ENCODE measurements at regions not wholly inside any gene's neighbourhood (a gene's known extent, or its start where the extent isn't known, plus 50 kb on each side); places are given as distances from the start of the nearest gene placed in this dataset.

- TF ChIP-seq KLF10 (CRISPR knock-in tag; IDR thresholded peaks at IDR 0.05) = no peak
- no peak for TF ChIP-seq EZH2 (IDR thresholded peaks at IDR 0.05; ENCODE audit: borderline replicate concordance, low read depth, low read length)
- TF ChIP-seq DLX4 (CRISPR knock-in tag; IDR thresholded peaks at IDR 0.05) = no peak
- no peak for TF ChIP-seq HINFP (tag; conservative IDR thresholded peaks at IDR 0.05; ENCODE audit: low read depth)
- TF ChIP-seq TRIM25 (IDR thresholded peaks at IDR 0.05; ENCODE audit: borderline replicate concordance) = no peak
These were observed 328.9 kb downstream of the LTN1 start (continued) for GRCh38 chr21:28663754-28664153.

GRCh38 chr21:28663111-28663693, 329.5 kb downstream of the LTN1 start:
- H4K20me1 ChIP-seq (replicated peaks; ENCODE audit: control insufficient read depth, insufficient read depth, low read length) = no peaks in the 10 kb centered on the region
- H3K36me3 ChIP-seq (ENCODE audit: control insufficient read depth, insufficient read depth, low read length) = no peaks in the 10 kb centered on the region
- H3K9ac ChIP-seq (ENCODE audit: insufficient read depth in 1 of 2, low read depth in 2 of 2, low read length in 2 of 2) = no peak overlapping the region
- POLR2A ChIA-PET = no interaction called here
- H2AFZ ChIP-seq (ENCODE audit: low read depth, low read length) = no peak overlapping the region
- FAIRE-seq (no peak), ATAC-seq (no peak), DNase-seq (ENCODE audit: extremely low read depth in 1 of 4, low spot score in 3 of 4) (no peak)
- CTCF ChIA-PET (ENCODE audit: low intra/inter-chr PET ratio) = no interaction called here
- intact Hi-C loops (cut with micrococcal nuclease) (no loop called here), in situ Hi-C loops (cut with MboI) (no loop called here)
- no peak overlapping the region for H3K27ac ChIP-seq (ENCODE audit: extremely low read depth, low read depth, low read length)
- no peaks in the 10 kb centered on the region for H3K9me1 ChIP-seq (ENCODE audit: control insufficient read depth, insufficient read depth, low read length)
- no TSS peak for BruUV-seq (replicated peaks)
- WGBS (ENCODE audit: insufficient coverage, low coverage, missing lambda C conversion rate) = 0% methylated on average over 4 of the region's 4 CpGs
- H3K4me3 ChIP-seq = no peak overlapping the region
- no peaks in the 10 kb centered on the region for H3K4me1 ChIP-seq (replicated peaks in 1 of 2; ENCODE audit: control insufficient read depth in 2 of 2, insufficient read depth in 2 of 2, low read length in 2 of 2)
- H3K9me3 ChIP-seq (replicated peaks; ENCODE audit: control insufficient read depth, insufficient read depth, low read depth, low read length) = no peaks in the 10 kb centered on the region
- no peak overlapping the region for H3K4me2 ChIP-seq (ENCODE audit: insufficient read depth, low read length)
- H3K27me3 ChIP-seq (ENCODE audit: control insufficient read depth in 2 of 2, insufficient read depth in 2 of 2, low read length in 2 of 2) = no peaks in the 10 kb centered on the region
- H3K79me2 ChIP-seq (ENCODE audit: control insufficient read depth, insufficient read depth, low read length) = no peaks in the 10 kb centered on the region
- TF ChIP-seq HMGXB4 (CRISPR knock-in tag; IDR thresholded peaks at IDR 0.05) (no peak), HDAC3 (IDR thresholded peaks at IDR 0.05; ENCODE audit: borderline replicate concordance, partially characterized antibody) (no peak), ETV5 (CRISPR knock-in tag; IDR thresholded peaks at IDR 0.05; ENCODE audit: low read depth) (no peak), THRB (CRISPR knock-in tag; conservative IDR thresholded peaks at IDR 0.05) (no peak), FOXA3 (CRISPR knock-in tag; conservative IDR thresholded peaks at IDR 0.05 in 1 of 2, IDR thresholded peaks at IDR 0.05 in 1 of 2) (no peak), POLR3A (IDR thresholded peaks at IDR 0.05; ENCODE audit: borderline replicate concordance, extremely low read depth, insufficient read depth, insufficient read length) (no peak), NCOR1 (IDR thresholded peaks at IDR 0.05) (no peak)
